Natural killer cell (primary cell): ENCODE measurements at regions not wholly inside any gene's neighbourhood (a gene's known extent, or its start where the extent isn't known, plus 50 kb on each side); places are given as distances from the start of the nearest gene placed in this dataset.

Experiments used
- ATAC-seq, 3 donors: fragments of 150-1000 bp in 2 of 3; fragments of 200-7000 bp in 1 of 3; cut with Tn5 transposase; 1 replicate in 1 of 3; 2 replicates in 2 of 3; pipeline ENCODE4 v1.10.0; 2021; ENCODE audit warnings: mild to moderate bottlenecking in 2 of 3, moderate library complexity in 2 of 3
- DNase-seq, 2 donors: peaks; one replicate each; pipeline versions ENCODE4 v3.0.0 to v3.0.0-alpha.2; 2013 to 2021; ENCODE audit warnings: mixed read lengths in 1 of 2
- H3K27ac ChIP-seq: one replicate; pipeline ENCODE4 v1.5.1; 2013; ENCODE audit warnings: mild to moderate bottlenecking, low read length
- H3K27me3 ChIP-seq: one replicate; pipeline ENCODE4 v1.6.1; 2013; ENCODE audit warnings: low read length; ENCODE audit not compliant: control insufficient read depth, insufficient read depth
- H3K36me3 ChIP-seq: one replicate; pipeline ENCODE4 v1.6.1; 2013; ENCODE audit warnings: low read length; ENCODE audit not compliant: control insufficient read depth, insufficient read depth
- H3K4me1 ChIP-seq: one replicate; pipeline ENCODE4 v1.6.1; 2013; ENCODE audit warnings: low read length; ENCODE audit not compliant: control insufficient read depth, insufficient read depth
- H3K4me3 ChIP-seq: one replicate; pipeline ENCODE4 v1.5.1; 2013; ENCODE audit warnings: low read length
- H3K9me3 ChIP-seq: one replicate; pipeline ENCODE4 v1.6.1; 2013; ENCODE audit warnings: low read length; ENCODE audit not compliant: control insufficient read depth, insufficient read depth
- H3K27ac Mint-ChIP-seq, 2 donors: one replicate each; pipeline ENCODE4 v1.8.0; 2022; ENCODE audit warnings: mild to moderate bottlenecking in 2 of 2, mixed read lengths in 2 of 2, moderate library complexity in 1 of 2
- H3K27me3 Mint-ChIP-seq, 2 donors: one replicate each; pipeline ENCODE4 v1.8.0; 2022; ENCODE audit warnings: low read depth in 2 of 2, mixed read lengths in 2 of 2
- H3K36me3 Mint-ChIP-seq: one replicate; pipeline ENCODE4 v1.8.0; 2022; ENCODE audit warnings: mixed read lengths
- H3K4me1 Mint-ChIP-seq, 2 donors: one replicate each; pipeline ENCODE4 v1.8.0; 2022; ENCODE audit warnings: mixed read lengths in 2 of 2
- H3K4me3 Mint-ChIP-seq: one replicate; pipeline ENCODE4 v1.8.0; 2022; ENCODE audit warnings: mild to moderate bottlenecking, moderate library complexity, mixed read lengths
- H3K9me3 Mint-ChIP-seq, 2 donors: one replicate each; pipeline ENCODE4 v1.8.0; 2022; ENCODE audit warnings: mixed read lengths in 2 of 2
- CTCF ChIP-seq: fragments of 200-600 bp; IDR thresholded peaks from one replicate; pipeline ENCODE4 v1.8.0; 2022; ENCODE audit warnings: antibody characterized with exemption
- WGBS: methylation state at CpG from one replicate; pipeline ENCODE4 v1.1.7; 2013; ENCODE audit warnings: missing lambda C conversion rate; ENCODE audit not compliant: insufficient coverage; 5-methylcytosine and 5-hydroxymethylcytosine counted together
- intact Hi-C: fragments of 100-400 bp; cut with micrococcal nuclease; formaldehyde crosslinking; loops from one replicate; pipeline ENCODE4 v1.14.2; 2022

GRCh38 chr13:72536714-72537394, 190.6 kb downstream of the MZT1 start:
- Histone ChIP-seq H3K4me3 (no peak overlapping the region), H3K9me3 (no peaks in the 10 kb centered on the region), H3K27me3 (no peaks in the 10 kb centered on the region), H3K4me1 (no peaks in the 10 kb centered on the region), H3K27ac (no peak overlapping the region), H3K36me3 (no peaks in the 10 kb centered on the region)
- Mint-ChIP-seq H3K4me1 (no peaks in the 10 kb centered on the region), H3K9me3 (peaks cover 0 to 2% of the 10 kb centered on the region in 2 donors), H3K27ac (no peak overlapping the region), H3K27me3 (no peaks in the 10 kb centered on the region), H3K4me3 (no peak overlapping the region), H3K36me3 (no peaks in the 10 kb centered on the region)
- intact Hi-C loops, result no loop called here
- DNase-seq (no peak), ATAC-seq (no peak)
- WGBS, result 90% methylated on average over 11 of the region's 11 CpGs
- TF ChIP-seq CTCF, result no peak

GRCh38 chr13:72534951-72535640, 192.3 kb downstream of the MZT1 start:
- intact Hi-C loops, result no loop called here
- no peaks in the 10 kb centered on the region for H3K36me3 ChIP-seq
- peaks cover 0 to 2% of the 10 kb centered on the region in 2 donors for H3K9me3 Mint-ChIP-seq
- DNase-seq (no peak), ATAC-seq (no peak)
- H3K27me3 ChIP-seq, result no peaks in the 10 kb centered on the region
- no peaks in the 10 kb centered on the region for H3K4me1 Mint-ChIP-seq
- H3K27me3 Mint-ChIP-seq, result no peaks in the 10 kb centered on the region
- TF ChIP-seq CTCF, result no peak
- no peak overlapping the region for H3K4me3 ChIP-seq
- H3K4me1 ChIP-seq, result no peaks in the 10 kb centered on the region
- H3K27ac Mint-ChIP-seq, result no peak overlapping the region
- no peak overlapping the region for H3K27ac ChIP-seq
- no peak overlapping the region for H3K4me3 Mint-ChIP-seq
- 83% methylated on average over 2 of the region's 2 CpGs for WGBS
- H3K9me3 ChIP-seq, result peaks cover 3% of the 10 kb centered on the region
- H3K36me3 Mint-ChIP-seq, result no peaks in the 10 kb centered on the region

- H3K4me3 ChIP-seq, result no peak overlapping the region
- H3K9me3 Mint-ChIP-seq, result no peaks in the 10 kb centered on the region
- no peaks in the 10 kb centered on the region for H3K36me3 Mint-ChIP-seq
- no peaks in the 10 kb centered on the region for H3K4me1 Mint-ChIP-seq
- DNase-seq (no peak), ATAC-seq (no peak)
- peaks cover 3% of the 10 kb centered on the region for H3K9me3 ChIP-seq
- no peak for TF ChIP-seq CTCF
- H3K4me1 ChIP-seq, result no peaks in the 10 kb centered on the region
- intact Hi-C loops, result no loop called here
- H3K27ac Mint-ChIP-seq, result no peak overlapping the region
- no peak overlapping the region for H3K4me3 Mint-ChIP-seq
- WGBS, result 75% methylated on average over 2 of the region's 5 CpGs
- H3K27ac ChIP-seq, result no peak overlapping the region
- H3K36me3 ChIP-seq, result no peaks in the 10 kb centered on the region
- no peaks in the 10 kb centered on the region for H3K27me3 Mint-ChIP-seq
- H3K27me3 ChIP-seq, result no peaks in the 10 kb centered on the region
Observed at GRCh38 chr13:72530471-72530870, 197.0 kb downstream of the MZT1 start.
